HEK293 (cell line): ENCODE measurements at regions not wholly inside any gene's neighbourhood (a gene's known extent, or its start where the extent isn't known, plus 50 kb on each side); places are given as distances from the start of the nearest gene placed in this dataset.

ENCODE experiments used
- FEZF1 ChIP-seq: fragments of 450-650 bp; formaldehyde crosslinking; IDR thresholded peaks from 2 replicates; pipeline ENCODE4 v1.5.1; 2016; ENCODE audit warnings: missing biosample characterization, missing genetic modification characterization
- PRDM1 ChIP-seq: fragments of 450-650 bp; formaldehyde crosslinking; IDR thresholded peaks from 2 replicates; pipeline ENCODE4; 2016; ENCODE audit warnings: missing biosample characterization, missing genetic modification characterization
- TCF7L2 ChIP-seq: IDR thresholded peaks from 2 replicates; pipeline ENCODE4 v1.6.1; 2011; ENCODE audit warnings: low read depth, mild to moderate bottlenecking, inconsistent platforms, low read length, moderate library complexity, borderline replicate concordance
- ZFP37 ChIP-seq: fragments of 450-650 bp; formaldehyde crosslinking; IDR thresholded peaks from 2 replicates; pipeline ENCODE4 v1.5.1; 2016; ENCODE audit warnings: missing biosample characterization, missing genetic modification characterization
- ZNF157 ChIP-seq: fragments of 450-650 bp; formaldehyde crosslinking; IDR thresholded peaks from 2 replicates; pipeline ENCODE4 v1.5.1; 2016; ENCODE audit warnings: missing biosample characterization, missing genetic modification characterization
- TF ChIP-seq, protein P1 (sequence below): fragments of 450-650 bp; formaldehyde crosslinking; IDR thresholded peaks from 2 replicates; pipeline ENCODE4 v1.5.1; 2016; ENCODE audit warnings: missing biosample characterization, missing genetic modification characterization
- TF ChIP-seq, protein P2 (sequence below): fragments of 450-650 bp; formaldehyde crosslinking; IDR thresholded peaks from 2 replicates; pipeline ENCODE4 v1.5.1; 2016; ENCODE audit warnings: missing biosample characterization, missing genetic modification characterization, low read depth

- TF ChIP-seq FEZF1 (tag by site-specific recombination) (no peak), ZFP37 (tag by site-specific recombination) (no peak), ZNF157 (tag by site-specific recombination) (no peak), TCF7L2 (no peak), PRDM1 (tag by site-specific recombination) (no peak)
- TF ChIP-seq, protein P1, sequence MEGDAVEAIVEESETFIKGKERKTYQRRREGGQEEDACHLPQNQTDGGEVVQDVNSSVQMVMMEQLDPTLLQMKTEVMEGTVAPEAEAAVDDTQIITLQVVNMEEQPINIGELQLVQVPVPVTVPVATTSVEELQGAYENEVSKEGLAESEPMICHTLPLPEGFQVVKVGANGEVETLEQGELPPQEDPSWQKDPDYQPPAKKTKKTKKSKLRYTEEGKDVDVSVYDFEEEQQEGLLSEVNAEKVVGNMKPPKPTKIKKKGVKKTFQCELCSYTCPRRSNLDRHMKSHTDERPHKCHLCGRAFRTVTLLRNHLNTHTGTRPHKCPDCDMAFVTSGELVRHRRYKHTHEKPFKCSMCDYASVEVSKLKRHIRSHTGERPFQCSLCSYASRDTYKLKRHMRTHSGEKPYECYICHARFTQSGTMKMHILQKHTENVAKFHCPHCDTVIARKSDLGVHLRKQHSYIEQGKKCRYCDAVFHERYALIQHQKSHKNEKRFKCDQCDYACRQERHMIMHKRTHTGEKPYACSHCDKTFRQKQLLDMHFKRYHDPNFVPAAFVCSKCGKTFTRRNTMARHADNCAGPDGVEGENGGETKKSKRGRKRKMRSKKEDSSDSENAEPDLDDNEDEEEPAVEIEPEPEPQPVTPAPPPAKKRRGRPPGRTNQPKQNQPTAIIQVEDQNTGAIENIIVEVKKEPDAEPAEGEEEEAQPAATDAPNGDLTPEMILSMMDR (tag by site-specific recombination): no peak
- TF ChIP-seq, protein P2, sequence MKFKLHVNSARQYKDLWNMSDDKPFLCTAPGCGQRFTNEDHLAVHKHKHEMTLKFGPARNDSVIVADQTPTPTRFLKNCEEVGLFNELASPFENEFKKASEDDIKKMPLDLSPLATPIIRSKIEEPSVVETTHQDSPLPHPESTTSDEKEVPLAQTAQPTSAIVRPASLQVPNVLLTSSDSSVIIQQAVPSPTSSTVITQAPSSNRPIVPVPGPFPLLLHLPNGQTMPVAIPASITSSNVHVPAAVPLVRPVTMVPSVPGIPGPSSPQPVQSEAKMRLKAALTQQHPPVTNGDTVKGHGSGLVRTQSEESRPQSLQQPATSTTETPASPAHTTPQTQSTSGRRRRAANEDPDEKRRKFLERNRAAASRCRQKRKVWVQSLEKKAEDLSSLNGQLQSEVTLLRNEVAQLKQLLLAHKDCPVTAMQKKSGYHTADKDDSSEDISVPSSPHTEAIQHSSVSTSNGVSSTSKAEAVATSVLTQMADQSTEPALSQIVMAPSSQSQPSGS (tag by site-specific recombination): no peak
Observed at GRCh38 chr4:79206660-79207059, 119.2 kb downstream of the NAA11 start.
